VCaP (cell line): ENCODE measurements at regions not wholly inside any gene's neighbourhood (a gene's known extent, or its start where the extent isn't known, plus 50 kb on each side); places are given as distances from the start of the nearest gene placed in this dataset.

Experiments
- H3K27ac ChIP-seq: fragments of 450-650 bp; 2 replicates; pipeline ENCODE4 v1.5.1; 2017
- TF ChIP-seq, protein P1 (sequence below): fragments of 450-650 bp; conservative IDR thresholded peaks from 2 replicates; pipeline ENCODE4 v1.5.1; 2017; ENCODE audit warnings: mild to moderate bottlenecking, moderate library complexity

DNA sequence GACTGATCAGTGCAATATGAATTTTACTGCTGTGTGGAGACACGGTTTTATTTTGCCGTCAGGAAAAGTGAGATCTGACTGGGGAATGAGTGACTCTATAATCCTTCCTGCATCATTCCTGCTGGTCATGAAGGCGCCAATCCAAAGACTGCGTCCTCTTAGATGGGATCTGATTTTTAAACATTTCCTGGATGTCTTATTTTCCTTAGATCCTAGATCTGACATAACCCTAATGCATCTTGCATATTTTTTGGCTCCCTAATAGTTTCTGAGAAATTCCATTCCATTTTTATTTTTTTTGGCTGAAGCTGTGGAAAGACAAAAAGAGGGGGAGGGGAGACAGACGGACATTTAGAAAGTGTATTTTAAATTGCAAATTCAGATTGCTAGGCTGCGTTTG is 454.9 kb upstream of the FAT1 start:
- no peak overlapping the region for H3K27ac ChIP-seq
- TF ChIP-seq, protein P1, sequence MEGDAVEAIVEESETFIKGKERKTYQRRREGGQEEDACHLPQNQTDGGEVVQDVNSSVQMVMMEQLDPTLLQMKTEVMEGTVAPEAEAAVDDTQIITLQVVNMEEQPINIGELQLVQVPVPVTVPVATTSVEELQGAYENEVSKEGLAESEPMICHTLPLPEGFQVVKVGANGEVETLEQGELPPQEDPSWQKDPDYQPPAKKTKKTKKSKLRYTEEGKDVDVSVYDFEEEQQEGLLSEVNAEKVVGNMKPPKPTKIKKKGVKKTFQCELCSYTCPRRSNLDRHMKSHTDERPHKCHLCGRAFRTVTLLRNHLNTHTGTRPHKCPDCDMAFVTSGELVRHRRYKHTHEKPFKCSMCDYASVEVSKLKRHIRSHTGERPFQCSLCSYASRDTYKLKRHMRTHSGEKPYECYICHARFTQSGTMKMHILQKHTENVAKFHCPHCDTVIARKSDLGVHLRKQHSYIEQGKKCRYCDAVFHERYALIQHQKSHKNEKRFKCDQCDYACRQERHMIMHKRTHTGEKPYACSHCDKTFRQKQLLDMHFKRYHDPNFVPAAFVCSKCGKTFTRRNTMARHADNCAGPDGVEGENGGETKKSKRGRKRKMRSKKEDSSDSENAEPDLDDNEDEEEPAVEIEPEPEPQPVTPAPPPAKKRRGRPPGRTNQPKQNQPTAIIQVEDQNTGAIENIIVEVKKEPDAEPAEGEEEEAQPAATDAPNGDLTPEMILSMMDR: no peak

DNA sequence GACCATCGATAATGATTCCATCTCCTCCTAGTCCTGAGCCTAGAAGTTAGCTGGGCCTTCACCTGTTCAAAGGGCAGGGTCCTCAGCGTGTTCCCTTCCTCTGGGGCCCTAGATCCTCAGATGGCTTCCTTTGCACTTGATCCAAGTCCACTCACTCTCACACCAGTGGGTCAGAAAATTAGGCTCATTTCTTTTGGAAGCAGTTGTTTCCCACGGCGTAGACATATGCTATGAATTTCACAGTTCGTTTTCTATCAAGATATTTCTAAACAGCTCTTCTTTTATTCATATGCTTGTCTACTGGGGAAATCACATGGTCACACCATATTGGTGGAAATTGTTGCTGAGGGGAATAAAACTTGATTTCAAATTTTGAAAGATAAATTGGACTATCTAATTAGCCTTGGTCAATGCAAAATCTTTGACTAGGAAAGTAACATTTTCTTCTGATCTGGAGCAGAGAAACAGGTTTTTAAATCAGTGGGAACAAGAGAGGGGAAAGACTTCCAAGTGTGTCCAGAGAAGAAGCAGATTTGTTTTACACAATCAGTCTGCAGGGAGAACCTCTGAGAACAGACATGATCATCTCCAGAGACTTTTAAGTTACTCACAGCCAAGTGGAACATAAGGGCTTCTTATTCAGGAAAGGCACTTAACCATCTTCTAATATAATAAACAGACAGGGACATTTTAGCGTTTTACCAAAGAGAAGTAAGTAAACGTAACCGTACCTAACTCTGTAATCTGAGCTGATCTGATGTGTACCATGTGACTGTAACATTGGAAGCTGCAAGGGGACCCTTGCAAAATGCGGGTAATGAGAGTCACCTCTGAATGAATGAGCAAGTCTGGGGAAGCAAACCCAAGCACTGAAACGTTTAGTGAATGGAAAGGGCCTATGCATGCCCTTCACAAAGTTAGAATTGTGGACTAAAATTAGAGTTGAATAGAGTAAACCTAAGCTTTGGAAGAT is 455.7 kb upstream of the FAT1 start:
- TF ChIP-seq, protein P1: no peak
- no peak overlapping the region for H3K27ac ChIP-seq

GRCh38 chr4:187181054-187181453 is 457.4 kb upstream of the FAT1 start:
- TF ChIP-seq, protein P1: no peak
- no peak overlapping the region for H3K27ac ChIP-seq

DNA sequence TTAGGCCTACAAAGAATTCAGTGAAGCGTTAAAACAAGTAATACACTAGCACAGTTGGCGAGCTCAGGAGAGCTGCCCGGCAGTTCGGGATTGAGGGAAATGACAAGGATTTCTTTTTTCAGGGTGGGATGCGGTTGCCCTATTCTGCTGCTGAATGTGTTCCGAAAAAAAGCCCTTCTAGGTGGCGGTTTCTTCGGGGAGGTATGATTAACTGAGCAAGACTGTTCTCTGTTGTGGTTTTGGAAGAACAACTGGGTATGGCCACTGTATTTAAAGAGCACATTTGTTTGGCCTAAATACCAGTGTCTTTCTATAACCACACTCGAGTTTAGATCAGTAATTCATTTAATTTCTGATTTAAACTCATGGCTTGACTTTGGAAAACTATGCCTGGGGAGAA is 459.7 kb upstream of the FAT1 start:
- no peak overlapping the region for H3K27ac ChIP-seq
- TF ChIP-seq, protein P1: no peak

GRCh38 chr4:187183826-187184225 is 460.2 kb upstream of the FAT1 start:
- H3K27ac ChIP-seq: no peak overlapping the region
- TF ChIP-seq, protein P1: no peak

- TF ChIP-seq, protein P1: no peak
- H3K27ac ChIP-seq: no peak overlapping the region
These were observed 460.9 kb upstream of the FAT1 start for GRCh38 chr4:187184508-187184907.

DNA sequence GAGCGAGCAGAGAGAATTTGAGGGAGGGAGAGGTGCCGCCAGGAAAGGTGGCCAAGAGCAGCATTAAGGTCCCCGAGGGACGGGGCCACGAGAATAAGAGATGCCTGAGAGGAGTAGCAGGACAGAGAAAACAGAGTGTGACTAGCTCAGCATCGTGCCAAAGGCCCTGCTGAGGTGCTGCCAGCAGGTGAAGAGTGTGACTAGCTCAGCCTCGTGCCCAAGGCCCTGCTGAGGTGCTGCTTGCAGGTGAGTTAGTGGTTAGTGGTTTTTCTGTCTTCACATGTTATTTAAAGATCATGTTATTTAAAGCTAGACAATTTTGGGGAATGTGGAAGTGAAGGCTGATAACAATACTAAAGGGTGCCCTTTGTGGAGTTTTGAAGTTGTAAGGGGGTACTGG is 464.5 kb upstream of the FAT1 start:
- TF ChIP-seq, protein P1: no peak
- H3K27ac ChIP-seq: no peak overlapping the region
